ENCODE measurements at regions not wholly inside any gene's neighbourhood (a gene's known extent, or its start where the extent isn't known, plus 50 kb on each side); places are given as distances from the start of the nearest gene placed in this dataset.
"Not testable (repeated sequence)": the region's sequence is repeated elsewhere in the genome, so short reads cannot be mapped to it uniquely, and the experiment has no call there.

DNA sequence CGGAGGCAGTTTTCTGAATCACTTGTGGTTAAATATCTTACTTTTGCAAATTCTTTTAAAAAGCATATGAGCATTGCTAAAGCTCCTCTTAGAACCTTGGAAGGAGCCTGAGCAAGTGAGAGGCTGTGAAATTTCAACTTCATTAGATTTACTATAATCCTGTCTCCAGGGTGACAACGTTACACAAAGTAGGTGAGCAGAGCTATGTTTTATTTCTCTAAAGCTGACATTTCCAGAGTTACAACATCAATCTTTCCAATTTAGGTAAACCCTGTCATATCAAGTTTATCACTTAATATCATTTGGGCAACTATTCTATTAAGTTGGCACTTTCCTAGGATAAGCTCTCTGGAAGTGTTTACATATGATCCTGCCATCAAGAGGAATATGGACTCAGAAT is 544.9 kb upstream of the CBLB start:
- DNase-seq (ENCODE audit: low spot score in 2 of 2) (no peak), FAIRE-seq (no peak)

DNA sequence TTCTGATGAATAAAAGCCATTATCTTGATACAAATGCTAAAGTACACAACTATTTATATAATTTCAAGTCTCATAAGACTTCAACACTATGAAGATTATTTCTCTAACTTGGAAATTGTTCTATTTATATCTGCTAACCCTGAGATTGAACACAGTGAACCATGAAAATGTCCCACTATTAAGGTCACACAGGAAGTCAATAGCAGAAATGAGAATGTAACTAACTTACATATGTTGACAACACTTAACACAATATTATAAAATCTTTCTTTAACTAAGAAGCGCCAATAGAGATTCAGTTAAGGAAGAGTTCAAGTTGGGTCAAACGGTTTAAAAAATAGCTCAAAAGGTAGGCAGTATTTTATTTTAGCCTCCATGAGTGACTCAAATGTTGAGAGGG is 551.8 kb upstream of the CBLB start:
- DNase-seq (ENCODE audit: low spot score in 2 of 2) (no peak), FAIRE-seq (no peak)

DNA sequence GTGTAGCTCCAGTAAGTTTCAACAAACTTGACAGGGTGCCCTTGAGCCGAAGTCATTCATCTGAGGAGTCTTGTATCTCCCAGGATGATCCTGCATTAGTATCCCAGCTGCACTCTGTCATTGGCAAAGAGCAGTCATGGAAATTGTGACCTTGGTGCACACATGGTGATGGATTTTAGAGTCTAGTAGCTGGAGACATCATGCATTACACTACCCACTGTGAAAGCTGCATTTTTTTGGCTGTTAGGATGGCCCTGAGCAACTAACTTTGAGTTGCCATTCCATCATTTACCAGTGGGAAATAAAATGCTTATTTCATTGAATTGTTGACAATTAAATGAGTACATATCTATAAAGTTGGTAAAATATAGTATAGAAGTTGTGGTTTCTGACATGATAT is 552.6 kb upstream of the CBLB start:
- no peak for FAIRE-seq
- no peak for DNase-seq (ENCODE audit: low spot score in 2 of 2)

DNA sequence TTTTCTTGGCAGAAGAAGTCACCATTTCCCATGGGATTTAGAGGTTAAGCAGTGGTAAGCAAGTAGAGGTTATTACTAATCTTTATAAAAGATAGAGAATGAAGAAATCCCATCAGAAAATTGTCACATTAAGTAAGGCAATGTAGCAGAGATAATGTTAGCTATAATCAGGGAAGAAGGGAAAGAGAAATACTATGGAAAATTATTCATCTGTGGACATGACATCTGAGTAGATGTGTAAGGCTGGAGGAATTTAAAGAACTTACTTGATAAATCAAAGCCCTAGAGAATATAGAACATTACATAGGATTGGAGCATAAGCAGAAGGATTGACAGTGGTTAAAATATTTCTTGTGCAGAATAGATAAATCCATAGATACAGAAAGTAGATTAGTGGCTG is 553.1 kb upstream of the CBLB start:
- FAIRE-seq (no peak), DNase-seq (ENCODE audit: low spot score in 2 of 2) (no peak)

DNA sequence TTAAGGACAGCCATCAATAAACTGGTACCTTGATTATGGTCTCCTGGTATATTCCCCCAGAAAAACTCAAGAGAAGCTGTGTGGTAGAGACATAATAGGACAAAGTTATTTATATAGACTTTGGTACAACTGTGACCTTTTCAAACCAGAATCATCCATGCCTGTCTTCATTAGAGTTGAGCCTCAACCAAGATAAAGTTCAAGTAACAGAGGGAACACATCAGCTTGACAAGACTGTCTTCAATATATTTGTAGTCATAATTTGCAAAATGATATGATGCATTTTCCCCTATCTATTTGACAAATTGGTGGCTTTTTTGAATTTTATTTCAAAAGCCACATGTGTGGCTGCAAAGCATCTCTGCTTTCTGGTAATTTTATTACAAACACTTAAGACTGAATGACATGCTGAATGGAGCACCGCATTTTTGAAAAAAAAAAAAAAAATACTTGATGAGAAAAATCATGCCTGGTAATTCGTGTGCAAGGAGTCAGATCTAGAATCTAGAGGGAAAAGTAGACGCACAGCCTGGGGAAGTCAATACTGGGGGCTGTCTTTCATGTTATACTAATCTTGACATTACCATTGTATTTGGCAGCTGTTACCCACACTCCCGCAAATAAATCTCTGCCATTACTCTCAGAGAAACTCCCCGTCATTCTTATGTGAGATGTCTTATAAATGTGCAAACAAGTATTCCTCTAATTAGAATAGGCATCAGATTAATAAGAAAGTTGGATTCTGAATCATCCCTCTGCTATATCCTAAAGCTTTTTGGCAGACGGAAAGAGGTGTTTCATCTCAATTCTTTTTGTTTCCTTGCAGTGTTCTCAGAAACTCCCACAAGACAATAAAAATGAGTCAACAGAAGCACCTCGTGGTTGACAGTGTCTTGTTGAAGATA is 554.8 kb upstream of the CBLB start:
- DNase-seq (ENCODE audit: low spot score in 2 of 2): no peak
- no peak for FAIRE-seq

DNA sequence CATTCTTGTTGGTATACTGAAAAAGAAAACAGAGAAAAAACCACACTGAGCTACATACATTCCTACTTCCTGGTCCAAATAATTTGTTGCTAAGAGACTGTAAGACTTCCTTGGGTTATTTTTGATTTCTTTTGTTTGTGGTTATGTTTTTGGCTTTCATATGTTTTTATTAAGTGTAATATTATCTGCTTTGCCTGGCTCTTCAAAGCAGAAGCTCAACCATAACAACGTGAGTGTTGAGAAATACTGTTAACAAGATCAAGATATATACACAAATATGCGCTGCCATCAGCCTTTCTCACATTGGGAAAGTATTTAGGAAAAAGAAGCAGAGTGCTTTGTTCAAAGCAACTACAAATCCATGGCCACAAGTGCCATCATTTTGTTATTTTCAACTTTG is 556.2 kb upstream of the CBLB start:
- DNase-seq (ENCODE audit: low spot score in 2 of 2) (no peak), FAIRE-seq (no peak)

DNA sequence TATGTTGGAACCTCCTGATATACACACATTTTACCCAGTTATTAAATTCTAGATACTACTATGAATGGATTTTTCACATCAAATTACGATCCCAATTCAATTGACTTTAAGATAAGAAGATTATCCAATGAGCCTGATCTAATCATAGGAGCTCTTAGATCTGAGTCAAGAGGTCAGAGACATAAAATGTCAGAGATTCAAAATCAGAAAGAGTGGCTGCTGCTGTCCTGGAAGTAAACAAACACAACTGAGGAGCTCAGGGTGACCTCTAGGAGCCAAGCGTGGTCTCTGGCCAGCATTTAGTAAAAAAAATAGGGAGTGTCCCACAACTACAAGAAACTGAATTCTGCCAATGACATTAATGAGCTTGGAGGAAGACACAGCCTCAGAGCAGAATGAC is 557.1 kb upstream of the CBLB start:
- no peak for FAIRE-seq
- no peak for DNase-seq (ENCODE audit: low spot score in 2 of 2)

DNA sequence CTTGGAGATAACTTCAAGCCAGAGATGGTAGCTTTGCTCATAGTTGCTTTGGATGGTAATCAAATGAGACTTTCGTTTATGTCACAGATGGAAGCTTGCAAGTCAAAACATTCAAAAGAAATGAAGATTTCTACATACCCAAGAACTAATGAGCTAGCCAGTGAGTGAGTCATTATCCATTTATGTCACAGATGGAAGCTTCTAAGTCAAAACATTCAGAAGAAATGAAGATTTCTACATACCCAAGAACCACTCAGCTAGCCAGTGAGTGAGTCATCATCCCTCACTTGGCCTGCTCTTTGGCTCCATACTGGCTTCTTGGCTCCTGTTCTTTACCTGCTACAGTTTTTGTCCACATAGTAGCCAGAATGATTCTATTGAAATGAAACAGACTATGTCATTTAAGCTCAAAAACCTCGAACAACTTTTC is 559.8 kb upstream of the CBLB start:
- DNase-seq (ENCODE audit: low spot score in 2 of 2): peak in 1 of 2 donors; percentile 8
- no peak for FAIRE-seq

DNA sequence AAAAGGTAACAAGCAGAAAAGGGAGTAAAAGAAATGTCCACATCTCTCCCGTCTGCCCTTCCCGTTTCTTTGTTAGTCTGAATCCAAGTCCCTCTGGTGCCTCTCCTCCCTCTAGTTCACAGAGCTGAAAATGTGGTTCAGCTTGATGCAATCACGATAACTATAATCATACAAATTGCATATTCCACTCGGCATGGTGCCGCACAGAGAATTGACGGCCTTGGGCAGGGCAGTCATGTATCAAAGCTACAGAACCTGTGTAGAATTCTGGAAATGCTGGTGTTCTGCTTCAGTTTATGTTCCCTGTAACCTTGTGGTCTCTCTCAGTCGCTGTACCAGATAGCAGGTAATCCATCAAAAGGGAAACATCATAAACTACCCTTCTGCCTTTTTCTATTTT is 562.9 kb upstream of the CBLB start:
- no peak for FAIRE-seq
- DNase-seq (ENCODE audit: low spot score in 2 of 2): no peak

DNA sequence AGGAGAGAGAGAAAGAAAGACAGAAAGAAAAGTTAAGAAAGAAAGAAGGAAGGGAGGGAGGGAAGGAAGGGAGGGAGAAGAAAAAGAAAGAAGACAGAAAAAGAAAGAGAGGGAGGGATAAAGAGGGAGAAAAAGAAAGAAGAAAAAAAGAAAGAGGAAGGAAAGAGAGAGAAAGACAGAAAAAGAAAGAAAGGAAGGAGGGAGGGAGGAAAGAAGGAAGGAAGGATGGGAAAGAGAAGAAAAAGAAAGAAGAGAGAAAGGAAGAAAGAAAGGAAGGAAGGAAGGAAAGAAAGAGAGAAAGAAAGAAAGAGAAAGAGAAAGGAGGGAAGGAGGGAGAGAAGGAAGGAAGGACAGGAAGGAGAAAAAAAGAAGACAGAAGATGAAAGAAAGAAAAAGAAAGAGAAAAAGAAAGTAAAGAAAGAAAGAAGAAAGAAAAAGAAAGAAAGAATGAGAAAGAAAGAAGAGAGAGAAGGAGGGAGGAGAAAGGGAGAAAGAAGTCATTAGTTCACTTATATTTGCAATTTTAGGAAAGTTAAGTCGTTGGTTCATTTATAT is 567.2 kb upstream of the CBLB start:
- FAIRE-seq (no peak), DNase-seq (ENCODE audit: low spot score in 2 of 2) (no peak)

DNA sequence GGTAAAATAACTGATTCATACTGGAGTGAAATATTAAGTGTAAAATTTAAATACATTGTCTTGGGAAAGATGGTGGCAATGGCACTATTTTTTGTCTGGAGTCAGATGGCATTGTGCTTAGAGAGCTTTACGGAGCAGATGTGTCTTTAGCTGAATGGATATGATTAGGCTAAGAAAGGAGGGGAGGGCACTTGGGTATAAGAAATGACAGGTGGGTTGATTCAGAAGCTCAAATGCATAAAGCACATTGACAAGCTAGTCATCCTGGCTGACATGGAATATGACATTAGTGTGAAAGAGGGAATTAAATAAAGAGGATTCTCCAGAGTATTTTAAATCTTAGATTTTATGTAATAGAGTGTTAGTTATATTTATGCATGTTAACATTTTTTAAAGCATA is 570.1 kb upstream of the CBLB start:
- FAIRE-seq: no peak

DNA sequence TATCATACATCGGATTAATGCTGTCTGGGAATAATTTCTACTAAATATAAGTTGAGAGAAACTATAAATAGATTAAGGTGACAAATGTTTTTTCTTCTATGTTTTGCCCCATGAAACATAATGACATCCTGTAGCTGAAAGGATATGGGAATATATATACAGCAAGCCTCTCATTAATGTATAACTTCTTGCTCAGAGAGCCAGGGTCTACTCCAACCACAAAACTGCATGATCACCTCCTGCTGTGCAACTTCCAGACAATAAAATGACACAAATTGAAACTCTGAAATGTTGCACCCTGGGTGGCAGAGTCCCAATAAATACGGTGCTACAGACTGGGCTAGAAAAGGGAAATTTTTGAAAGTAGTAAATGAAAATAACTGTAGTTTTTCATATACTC is 571.9 kb upstream of the CBLB start:
- FAIRE-seq: no peak
- DNase-seq (ENCODE audit: low spot score in 2 of 2): no peak

More for the DNA sequence above, 570.1 kb upstream of the CBLB start:
- no peak for DNase-seq (ENCODE audit: low spot score in 2 of 2)

DNA sequence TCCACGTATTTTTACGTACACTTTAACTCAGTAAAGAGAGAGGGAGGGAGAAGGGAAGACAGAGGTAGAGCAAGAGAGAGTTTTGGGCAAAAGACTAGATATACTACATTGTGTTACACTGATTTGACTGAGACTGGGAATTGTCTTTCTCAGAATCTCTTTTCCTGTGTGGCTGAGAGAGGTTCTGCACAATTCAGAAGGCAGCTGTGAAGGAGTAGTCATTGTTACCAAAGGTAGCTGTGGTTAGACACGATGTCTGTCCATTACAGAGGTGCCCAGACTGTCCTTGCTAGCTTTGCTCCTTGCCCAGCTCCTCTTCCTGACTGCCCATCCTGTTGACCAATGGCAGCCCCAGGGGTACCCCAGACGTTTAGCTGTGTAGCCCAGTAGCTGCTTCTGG is 577.5 kb upstream of the CBLB start:
- FAIRE-seq: no peak

DNA sequence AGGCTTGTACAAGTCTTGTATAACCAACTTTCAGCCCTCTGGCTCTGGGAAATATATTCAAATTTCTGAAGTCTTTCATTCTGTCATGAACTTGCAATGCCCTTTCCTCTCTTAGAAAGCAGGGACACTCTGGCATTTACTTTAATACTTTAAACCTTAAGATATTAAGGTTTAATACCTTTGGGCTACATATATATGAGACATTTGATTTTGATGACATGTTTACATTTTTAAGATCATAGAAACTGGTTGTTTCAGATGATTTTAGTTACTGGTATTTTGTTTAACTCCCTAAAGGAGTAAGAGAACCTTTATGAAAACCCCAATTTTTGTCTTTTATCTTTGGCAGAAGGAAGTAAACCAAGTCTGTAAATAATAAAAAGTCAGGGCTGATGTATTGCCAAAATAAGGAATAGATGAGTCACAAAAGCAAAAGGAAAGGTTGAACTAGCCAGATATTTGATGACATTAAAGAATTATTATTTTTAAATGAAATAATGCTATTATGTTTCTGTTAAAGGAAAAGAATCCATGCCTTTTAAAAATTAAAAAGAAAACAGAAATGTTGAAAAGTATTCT is 579.0 kb upstream of the CBLB start:
- FAIRE-seq: no peak
- no peak for DNase-seq (ENCODE audit: low spot score in 2 of 2)

More for the DNA sequence above, 577.5 kb upstream of the CBLB start:
- no peak for DNase-seq (ENCODE audit: low spot score in 2 of 2)

DNA sequence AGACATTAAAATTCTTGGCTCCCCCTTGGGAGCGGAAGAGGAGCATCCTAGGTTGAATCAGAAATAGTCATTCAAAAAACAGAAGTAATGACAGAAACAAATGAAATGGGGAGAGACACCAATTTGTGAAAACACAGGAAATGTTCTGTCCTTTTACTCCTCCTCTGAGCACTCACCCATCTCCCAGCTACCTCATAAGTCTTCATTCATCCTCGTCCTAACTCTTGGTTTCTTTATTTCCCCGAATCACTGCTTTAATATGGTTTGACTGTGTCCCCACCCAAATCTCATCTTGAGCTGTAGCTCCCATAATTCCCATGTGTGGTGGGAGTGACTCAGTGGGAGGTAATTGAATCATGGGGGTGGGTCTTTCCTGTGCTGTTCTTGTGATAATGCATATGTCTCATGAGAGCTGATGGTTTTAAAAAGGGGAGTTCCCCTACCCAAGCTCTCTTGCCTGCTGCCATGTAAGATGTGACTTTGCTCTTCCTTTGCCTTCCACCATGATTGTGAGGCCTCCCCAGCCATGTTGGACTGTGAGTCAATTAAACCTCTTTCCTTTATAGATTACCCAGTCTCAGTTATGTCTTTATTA is 579.7 kb upstream of the CBLB start:
- FAIRE-seq; DNase-seq (ENCODE audit: low spot score in 2 of 2): not testable (repeated sequence)

DNA sequence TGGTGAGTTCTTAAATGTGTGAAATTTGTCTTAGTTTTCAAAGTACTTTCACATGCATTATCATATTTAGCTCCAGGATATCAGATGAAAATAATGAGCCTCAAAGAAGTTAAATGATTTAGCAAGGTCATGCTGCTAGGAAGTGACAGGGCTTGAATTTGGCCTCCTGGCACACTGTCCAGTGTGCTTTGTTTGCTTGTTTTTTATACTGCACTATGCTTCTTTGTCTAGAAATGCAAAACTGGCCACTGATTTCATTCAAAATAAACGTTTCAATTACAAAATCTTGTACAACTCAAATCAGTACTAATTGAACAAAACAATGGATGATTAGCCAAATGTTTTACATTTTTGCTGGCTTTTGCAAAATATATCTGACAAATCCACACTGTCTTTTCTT is 583.3 kb upstream of the CBLB start:
- no peak for FAIRE-seq
- no peak for DNase-seq (ENCODE audit: low spot score in 2 of 2)

DNA sequence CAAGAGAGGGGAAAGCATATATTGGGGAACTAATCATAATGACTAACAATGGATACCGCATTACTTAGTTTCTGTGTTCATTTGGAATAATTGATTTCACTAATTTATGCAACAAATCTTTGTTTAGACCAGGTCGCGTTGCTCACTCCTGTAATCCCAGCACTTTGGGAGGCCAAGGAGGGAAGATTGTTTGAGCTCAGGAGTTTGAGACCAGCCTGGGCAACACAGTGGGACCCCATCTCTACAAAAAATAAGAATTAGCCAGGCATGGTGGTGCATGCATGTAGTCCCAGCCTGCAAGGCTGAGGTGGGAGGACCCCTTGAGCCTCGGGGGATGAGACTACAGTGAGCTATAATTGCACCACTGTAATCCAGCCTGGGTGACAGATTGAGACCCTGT is 585.7 kb upstream of the CBLB start:
- no peak for FAIRE-seq
- DNase-seq (ENCODE audit: low spot score in 2 of 2): no peak

DNA sequence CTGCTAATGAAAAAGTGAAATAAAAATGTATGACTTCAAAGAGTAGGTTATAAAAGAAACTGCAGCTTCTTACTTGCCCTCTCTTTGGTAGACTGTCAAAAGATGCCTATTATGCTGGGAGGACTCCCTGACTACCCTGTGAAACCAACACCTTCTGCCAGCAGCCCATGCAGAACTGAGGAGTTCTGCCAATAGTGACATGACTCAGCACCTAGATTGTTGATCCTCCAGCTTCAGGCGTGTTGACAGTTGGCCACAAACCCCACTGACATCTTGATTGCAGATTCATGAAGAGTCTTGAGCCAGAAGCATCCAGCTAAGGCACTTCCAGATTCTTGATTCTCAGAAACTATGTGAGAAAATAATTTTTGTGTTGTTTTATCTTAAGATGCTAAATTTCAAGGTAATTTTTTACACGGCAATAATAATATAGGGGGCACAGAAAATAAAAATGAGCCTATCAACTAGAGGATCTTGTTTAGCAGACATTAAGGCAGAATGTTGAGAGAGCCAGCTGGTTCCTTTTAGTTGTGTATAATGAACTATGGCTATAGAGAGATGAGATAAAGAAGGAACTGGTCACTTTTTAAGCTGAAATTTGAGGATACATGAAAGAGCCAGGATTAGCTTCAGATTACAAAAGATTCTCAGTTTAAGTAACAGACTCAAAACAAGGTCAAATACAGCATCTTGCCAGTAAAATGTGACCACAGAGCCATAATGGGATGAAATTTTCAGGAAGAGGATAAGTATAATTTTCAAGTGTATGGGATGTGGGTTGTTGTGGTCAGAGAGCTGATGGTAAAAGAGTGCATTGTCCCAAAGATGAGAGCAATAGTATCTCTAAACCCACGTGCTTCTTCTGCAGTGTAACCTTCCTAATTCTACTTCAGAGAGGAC is 588.7 kb upstream of the CBLB start:
- FAIRE-seq (no peak), DNase-seq (ENCODE audit: low spot score in 2 of 2) (peak in 1 of 2 donors; percentile 7)

DNA sequence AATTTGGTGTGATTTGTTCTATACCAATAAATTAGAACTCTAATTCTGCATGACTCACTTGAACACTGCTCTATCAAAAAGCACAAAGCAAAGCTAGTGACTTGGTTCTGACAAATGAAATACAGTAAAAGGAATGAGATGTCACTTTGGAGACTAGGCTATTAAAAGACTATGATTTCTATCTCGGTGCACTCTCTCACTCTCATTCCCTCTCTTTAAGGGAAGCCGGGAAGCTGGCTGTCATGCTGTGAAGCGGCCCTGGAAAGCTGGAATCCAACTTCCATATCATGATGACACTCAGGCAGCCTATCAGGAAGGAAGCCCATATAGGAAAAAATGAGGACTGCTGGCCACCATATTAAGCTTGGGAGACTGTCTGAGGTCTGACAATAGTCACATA is 590.1 kb upstream of the CBLB start:
- no peak for FAIRE-seq

DNA sequence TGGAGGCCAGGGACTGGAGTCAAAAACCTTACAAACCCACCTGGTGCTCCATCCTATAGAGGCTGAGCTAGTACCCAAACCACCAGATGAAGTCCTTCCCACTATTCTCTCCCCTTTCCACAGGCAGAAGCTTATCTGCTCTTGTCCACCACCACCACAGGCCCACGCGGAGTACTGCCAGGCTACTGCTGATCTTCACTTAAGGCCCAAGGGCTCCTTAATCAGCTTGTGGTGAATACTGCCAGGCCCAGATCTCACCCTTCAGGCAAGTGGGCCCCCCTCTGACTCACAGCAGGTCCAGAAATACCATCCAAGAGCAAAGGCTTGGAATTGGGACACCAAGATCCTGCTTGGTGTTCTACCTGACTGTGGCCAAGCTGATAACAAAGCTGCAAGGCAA is 598.1 kb upstream of the CBLB start:
- FAIRE-seq (no peak), DNase-seq (ENCODE audit: low spot score in 2 of 2) (no peak)

More for the DNA sequence above, 590.1 kb upstream of the CBLB start:
- no peak for DNase-seq (ENCODE audit: low spot score in 2 of 2)

All from frontal cortex (tissue), 3 donors.